ENCODE measurements at regions not wholly inside any gene's neighbourhood (a gene's known extent, or its start where the extent isn't known, plus 50 kb on each side); places are given as distances from the start of the nearest gene placed in this dataset.

DNA sequence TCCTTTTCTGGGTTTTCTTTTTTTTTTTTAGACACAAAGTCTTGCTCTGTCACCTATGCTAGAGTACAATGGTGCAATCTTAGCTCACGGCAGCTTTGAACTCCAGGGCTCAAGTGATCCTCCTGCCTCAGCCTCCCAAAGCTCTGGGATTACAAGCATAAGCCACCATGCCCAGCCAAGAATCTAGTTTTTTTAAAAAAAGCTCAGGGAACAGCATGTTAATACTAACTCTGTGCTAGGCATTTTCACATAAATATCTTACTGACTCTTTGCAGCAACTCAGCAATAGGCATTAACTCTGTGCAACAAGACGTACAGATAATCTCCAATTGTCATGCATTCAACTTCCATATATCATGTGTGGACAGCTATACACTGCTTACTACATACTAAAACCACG is 97.4 kb downstream of the LLPH start:
- in situ Hi-C loops (cut with MboI): no loop called here
- H4K20me1 ChIP-seq (ENCODE audit: control insufficient read depth, insufficient read depth): no peaks in the 10 kb centered on the region
- H3K27ac ChIP-seq (ENCODE audit: control insufficient read depth, insufficient read depth): peak overlapping the region; percentile 50
- H3K4me3 ChIP-seq: no peak overlapping the region
- no peak overlapping the region; the same call in 1 of the 2 replicates for H2AFZ ChIP-seq (ENCODE audit: control insufficient read depth, low read depth, low read length)
- no TSS peak for BruUV-seq (replicated peaks)
- peak; percentile 44 for ATAC-seq
- no peaks in the 10 kb centered on the region for H3K27me3 ChIP-seq (replicated peaks in 1 of 2; ENCODE audit: control insufficient read depth in 2 of 2, insufficient read depth in 2 of 2, low read length in 1 of 2)
- no peaks in the 10 kb centered on the region; the same call in 1 of the 3 replicates for H3K9me3 ChIP-seq (replicated peaks; ENCODE audit: control insufficient read depth, insufficient read depth, low read length)
- peaks cover 12% of the 10 kb centered on the region; the same call in 1 of the 2 replicates for H3K4me1 ChIP-seq (ENCODE audit: control insufficient read depth, insufficient read depth, low read length)
- TF ChIP-seq, protein P1, sequence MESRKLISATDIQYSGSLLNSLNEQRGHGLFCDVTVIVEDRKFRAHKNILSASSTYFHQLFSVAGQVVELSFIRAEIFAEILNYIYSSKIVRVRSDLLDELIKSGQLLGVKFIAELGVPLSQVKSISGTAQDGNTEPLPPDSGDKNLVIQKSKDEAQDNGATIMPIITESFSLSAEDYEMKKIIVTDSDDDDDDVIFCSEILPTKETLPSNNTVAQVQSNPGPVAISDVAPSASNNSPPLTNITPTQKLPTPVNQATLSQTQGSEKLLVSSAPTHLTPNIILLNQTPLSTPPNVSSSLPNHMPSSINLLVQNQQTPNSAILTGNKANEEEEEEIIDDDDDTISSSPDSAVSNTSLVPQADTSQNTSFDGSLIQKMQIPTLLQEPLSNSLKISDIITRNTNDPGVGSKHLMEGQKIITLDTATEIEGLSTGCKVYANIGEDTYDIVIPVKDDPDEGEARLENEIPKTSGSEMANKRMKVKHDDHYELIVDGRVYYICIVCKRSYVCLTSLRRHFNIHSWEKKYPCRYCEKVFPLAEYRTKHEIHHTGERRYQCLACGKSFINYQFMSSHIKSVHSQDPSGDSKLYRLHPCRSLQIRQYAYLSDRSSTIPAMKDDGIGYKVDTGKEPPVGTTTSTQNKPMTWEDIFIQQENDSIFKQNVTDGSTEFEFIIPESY (IDR thresholded peaks at IDR 0.05): no peak
- TF ChIP-seq POLR2A (IDR thresholded peaks at IDR 0.05; ENCODE audit: low read depth, low read length): no peak
- TF ChIP-seq RFX5 (IDR thresholded peaks at IDR 0.05; ENCODE audit: low read depth, low read length): no peak
- TF ChIP-seq, protein P2, sequence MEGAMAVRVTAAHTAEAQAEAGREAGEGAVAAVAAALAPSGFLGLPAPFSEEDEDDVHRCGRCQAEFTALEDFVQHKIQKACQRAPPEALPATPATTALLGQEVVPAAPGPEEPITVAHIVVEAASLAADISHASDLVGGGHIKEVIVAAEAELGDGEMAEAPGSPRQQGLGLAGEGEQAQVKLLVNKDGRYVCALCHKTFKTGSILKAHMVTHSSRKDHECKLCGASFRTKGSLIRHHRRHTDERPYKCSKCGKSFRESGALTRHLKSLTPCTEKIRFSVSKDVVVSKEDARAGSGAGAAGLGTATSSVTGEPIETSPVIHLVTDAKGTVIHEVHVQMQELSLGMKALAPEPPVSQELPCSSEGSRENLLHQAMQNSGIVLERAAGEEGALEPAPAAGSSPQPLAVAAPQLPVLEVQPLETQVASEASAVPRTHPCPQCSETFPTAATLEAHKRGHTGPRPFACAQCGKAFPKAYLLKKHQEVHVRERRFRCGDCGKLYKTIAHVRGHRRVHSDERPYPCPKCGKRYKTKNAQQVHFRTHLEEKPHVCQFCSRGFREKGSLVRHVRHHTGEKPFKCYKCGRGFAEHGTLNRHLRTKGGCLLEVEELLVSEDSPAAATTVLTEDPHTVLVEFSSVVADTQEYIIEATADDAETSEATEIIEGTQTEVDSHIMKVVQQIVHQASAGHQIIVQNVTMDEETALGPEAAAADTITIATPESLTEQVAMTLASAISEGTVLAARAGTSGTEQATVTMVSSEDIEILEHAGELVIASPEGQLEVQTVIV (IDR thresholded peaks at IDR 0.05; ENCODE audit: borderline replicate concordance, partially characterized antibody): no peak
- TF ChIP-seq, protein P3, sequence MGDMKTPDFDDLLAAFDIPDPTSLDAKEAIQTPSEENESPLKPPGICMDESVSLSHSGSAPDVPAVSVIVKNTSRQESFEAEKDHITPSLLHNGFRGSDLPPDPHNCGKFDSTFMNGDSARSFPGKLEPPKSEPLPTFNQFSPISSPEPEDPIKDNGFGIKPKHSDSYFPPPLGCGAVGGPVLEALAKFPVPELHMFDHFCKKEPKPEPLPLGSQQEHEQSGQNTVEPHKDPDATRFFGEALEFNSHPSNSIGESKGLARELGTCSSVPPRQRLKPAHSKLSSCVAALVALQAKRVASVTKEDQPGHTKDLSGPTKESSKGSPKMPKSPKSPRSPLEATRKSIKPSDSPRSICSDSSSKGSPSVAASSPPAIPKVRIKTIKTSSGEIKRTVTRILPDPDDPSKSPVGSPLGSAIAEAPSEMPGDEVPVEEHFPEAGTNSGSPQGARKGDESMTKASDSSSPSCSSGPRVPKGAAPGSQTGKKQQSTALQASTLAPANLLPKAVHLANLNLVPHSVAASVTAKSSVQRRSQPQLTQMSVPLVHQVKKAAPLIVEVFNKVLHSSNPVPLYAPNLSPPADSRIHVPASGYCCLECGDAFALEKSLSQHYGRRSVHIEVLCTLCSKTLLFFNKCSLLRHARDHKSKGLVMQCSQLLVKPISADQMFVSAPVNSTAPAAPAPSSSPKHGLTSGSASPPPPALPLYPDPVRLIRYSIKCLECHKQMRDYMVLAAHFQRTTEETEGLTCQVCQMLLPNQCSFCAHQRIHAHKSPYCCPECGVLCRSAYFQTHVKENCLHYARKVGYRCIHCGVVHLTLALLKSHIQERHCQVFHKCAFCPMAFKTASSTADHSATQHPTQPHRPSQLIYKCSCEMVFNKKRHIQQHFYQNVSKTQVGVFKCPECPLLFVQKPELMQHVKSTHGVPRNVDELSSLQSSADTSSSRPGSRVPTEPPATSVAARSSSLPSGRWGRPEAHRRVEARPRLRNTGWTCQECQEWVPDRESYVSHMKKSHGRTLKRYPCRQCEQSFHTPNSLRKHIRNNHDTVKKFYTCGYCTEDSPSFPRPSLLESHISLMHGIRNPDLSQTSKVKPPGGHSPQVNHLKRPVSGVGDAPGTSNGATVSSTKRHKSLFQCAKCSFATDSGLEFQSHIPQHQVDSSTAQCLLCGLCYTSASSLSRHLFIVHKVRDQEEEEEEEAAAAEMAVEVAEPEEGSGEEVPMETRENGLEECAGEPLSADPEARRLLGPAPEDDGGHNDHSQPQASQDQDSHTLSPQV (IDR thresholded peaks at IDR 0.05): no peak
- TF ChIP-seq, protein P4, sequence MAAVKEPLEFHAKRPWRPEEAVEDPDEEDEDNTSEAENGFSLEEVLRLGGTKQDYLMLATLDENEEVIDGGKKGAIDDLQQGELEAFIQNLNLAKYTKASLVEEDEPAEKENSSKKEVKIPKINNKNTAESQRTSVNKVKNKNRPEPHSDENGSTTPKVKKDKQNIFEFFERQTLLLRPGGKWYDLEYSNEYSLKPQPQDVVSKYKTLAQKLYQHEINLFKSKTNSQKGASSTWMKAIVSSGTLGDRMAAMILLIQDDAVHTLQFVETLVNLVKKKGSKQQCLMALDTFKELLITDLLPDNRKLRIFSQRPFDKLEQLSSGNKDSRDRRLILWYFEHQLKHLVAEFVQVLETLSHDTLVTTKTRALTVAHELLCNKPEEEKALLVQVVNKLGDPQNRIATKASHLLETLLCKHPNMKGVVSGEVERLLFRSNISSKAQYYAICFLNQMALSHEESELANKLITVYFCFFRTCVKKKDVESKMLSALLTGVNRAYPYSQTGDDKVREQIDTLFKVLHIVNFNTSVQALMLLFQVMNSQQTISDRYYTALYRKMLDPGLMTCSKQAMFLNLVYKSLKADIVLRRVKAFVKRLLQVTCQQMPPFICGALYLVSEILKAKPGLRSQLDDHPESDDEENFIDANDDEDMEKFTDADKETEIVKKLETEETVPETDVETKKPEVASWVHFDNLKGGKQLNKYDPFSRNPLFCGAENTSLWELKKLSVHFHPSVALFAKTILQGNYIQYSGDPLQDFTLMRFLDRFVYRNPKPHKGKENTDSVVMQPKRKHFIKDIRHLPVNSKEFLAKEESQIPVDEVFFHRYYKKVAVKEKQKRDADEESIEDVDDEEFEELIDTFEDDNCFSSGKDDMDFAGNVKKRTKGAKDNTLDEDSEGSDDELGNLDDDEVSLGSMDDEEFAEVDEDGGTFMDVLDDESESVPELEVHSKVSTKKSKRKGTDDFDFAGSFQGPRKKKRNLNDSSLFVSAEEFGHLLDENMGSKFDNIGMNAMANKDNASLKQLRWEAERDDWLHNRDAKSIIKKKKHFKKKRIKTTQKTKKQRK (IDR thresholded peaks at IDR 0.05; ENCODE audit: low read depth, low read length): no peak
- intact Hi-C loops (cut with micrococcal nuclease; ENCODE audit: unreplicated experiment): no loop called here
- H3K4me2 ChIP-seq (ENCODE audit: control insufficient read depth, insufficient read depth): no peak overlapping the region
- no peaks in the 10 kb centered on the region for H3K79me2 ChIP-seq (ENCODE audit: control insufficient read depth, insufficient read depth, low read length)
- ChIA-PET POLR2A (interaction anchor here (0.6 to 0.7 kb wide), 2 partner anchors 56 to 276 kb away, joined by 3 read pairs; no protein-coding TSS in a partner anchor), CTCF (interaction anchor here (0.6 to 1.0 kb wide), 3 partner anchors 48 to 89 kb away, joined by 3 read pairs; no protein-coding TSS in a partner anchor), RAD21 (ENCODE audit: unreplicated experiment) (interaction anchor here (0.9 to 1.3 kb wide), 5 partner anchors 10 to 111 kb away, joined by 3 to 4 read pairs (median 4); no protein-coding TSS in a partner anchor), SMC1A (ENCODE audit: uncharacterized antibody, unreplicated experiment) (interaction anchor here (0.8 to 1.4 kb wide), 5 partner anchors 10 to 53 kb away, joined by 3 to 5 read pairs (median 4); no protein-coding TSS in a partner anchor)
- WGBS (ENCODE audit: insufficient coverage, insufficient replicate concordance, low lambda C conversion rate, missing lambda C conversion rate): 52% methylated on average over 3 of the region's 3 CpGs
- no peaks in the 10 kb centered on the region for H3K36me3 ChIP-seq (ENCODE audit: control insufficient read depth in 2 of 2, insufficient read depth in 2 of 2, low read length in 1 of 2)
- no peak for FAIRE-seq
- H3K9ac ChIP-seq (ENCODE audit: control insufficient read depth, insufficient read depth, low read length): no peak overlapping the region
- no peak for DNase-seq (ENCODE audit: low read depth, low spot score)
